ENCODE measurements at regions not wholly inside any gene's neighbourhood (a gene's known extent, or its start where the extent isn't known, plus 50 kb on each side); places are given as distances from the start of the nearest gene placed in this dataset.
"Not testable (repeated sequence)": the region's sequence is repeated elsewhere in the genome, so short reads cannot be mapped to it uniquely, and the experiment has no call there.

DNA sequence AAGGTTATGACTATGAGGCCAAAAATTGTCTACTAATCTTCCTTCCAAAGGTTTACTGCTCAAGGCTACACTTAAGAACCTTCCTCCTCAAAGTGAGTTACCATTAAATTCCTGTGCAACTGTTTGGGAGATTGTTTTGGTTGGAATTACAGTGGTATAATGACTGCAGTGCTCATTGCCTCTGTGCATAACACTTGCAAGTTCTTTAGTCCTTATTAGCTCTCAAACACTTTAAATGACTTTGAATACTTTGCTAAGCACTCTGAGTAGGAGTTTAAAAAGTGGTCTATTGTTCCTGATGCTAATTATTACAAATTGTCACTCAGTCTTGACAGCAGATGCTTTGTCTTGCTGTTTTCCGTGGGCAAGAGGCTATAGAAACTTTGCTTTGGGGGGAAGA is 422.8 kb upstream of the PABPC4L start:
- no peaks in the 10 kb centered on the region for H3K36me3 ChIP-seq
- DNase-seq: no peak
- no peaks in the 10 kb centered on the region for H3K27me3 ChIP-seq
- H3K4me3 ChIP-seq: no peak overlapping the region
- TF ChIP-seq POLR2AphosphoS5 (IDR thresholded peaks at IDR 0.05): no peak
- TF ChIP-seq POLR2A (IDR thresholded peaks at IDR 0.05): no peak
- TF ChIP-seq, protein P1, sequence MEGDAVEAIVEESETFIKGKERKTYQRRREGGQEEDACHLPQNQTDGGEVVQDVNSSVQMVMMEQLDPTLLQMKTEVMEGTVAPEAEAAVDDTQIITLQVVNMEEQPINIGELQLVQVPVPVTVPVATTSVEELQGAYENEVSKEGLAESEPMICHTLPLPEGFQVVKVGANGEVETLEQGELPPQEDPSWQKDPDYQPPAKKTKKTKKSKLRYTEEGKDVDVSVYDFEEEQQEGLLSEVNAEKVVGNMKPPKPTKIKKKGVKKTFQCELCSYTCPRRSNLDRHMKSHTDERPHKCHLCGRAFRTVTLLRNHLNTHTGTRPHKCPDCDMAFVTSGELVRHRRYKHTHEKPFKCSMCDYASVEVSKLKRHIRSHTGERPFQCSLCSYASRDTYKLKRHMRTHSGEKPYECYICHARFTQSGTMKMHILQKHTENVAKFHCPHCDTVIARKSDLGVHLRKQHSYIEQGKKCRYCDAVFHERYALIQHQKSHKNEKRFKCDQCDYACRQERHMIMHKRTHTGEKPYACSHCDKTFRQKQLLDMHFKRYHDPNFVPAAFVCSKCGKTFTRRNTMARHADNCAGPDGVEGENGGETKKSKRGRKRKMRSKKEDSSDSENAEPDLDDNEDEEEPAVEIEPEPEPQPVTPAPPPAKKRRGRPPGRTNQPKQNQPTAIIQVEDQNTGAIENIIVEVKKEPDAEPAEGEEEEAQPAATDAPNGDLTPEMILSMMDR (IDR thresholded peaks at IDR 0.05): no peak
- no peak for TF ChIP-seq EP300 (IDR thresholded peaks at IDR 0.05)
- ATAC-seq (ENCODE audit: low FRiP score in 2 of 2): no peak
- WGBS, 2 donors: 34 to 50% methylated on average over 1 of the region's 1 CpG
- no peaks in the 10 kb centered on the region for H3K9me3 ChIP-seq
- no peaks in the 10 kb centered on the region for H3K4me1 ChIP-seq
- H3K27ac ChIP-seq: no peak overlapping the region

DNA sequence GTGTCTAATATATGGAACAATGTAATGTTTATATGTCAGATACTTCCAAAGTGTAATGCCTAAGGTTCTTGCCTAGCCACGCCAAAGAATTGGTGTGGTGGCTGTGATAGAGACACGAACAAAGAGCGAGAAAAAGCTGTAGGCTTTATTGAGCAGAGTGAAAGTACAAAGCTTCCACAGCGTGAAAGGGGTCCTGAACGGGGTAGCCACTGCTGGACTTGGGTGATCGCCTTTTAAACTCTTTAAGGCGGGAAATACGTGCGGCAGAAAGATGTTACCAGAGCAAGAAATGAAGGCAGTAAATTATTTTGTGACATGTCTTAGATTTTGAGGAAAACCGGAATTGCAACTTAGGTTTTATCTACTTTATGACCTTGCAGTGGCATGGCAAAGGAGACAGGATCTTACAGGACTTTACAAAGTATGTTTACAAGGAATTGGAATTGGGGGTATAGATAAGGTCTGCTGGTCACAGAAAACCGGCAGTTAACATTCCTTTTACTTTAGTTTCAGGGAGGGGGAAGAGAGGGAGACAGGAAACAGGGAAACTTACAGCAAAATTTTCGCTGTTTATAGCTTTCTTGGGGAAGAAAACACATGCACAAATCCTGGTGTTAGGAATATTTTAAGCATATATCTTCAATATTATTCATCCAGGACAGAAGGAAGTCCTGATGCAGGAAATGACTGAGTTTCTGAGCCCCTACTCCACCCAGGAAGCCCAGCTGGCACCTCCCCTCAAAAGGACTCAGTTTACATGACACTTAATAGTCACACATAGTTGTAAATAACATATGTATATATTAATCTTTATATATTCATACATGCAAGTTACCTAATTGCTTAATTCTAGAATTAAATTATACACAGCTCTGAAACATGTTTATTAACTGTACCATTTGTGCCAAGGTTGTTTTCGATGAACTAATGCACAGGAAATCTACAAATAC is 421.3 kb upstream of the PABPC4L start:
- ATAC-seq (ENCODE audit: low FRiP score in 2 of 2); H3K4me1 ChIP-seq; H3K27ac ChIP-seq; H3K36me3 ChIP-seq; DNase-seq; H3K4me3 ChIP-seq; H3K27me3 ChIP-seq; H3K9me3 ChIP-seq: not testable (repeated sequence)
- 71 to 81% methylated on average over 13 of the region's 13 CpGs for WGBS, 2 donors

DNA sequence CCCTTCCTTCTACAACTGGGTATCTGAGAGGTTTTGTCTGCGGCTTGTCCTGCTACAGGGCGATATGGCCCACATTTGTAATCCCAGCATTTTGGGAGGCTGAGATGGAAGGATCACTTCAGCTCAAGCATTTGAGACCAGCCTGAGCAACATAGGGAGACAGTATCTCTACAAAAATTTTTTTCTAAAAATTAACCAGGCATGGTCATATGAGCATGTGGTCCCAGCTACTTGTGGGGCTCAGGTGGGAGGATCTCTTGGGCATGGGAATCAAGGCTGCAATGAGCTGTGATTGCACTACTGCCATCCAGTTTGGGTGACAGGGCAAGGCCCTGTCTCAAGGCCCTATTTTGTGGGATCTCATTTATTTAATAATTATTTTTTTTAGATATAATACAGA is 420.6 kb upstream of the PABPC4L start:
- 93 to 100% methylated on average over 2 of the region's 2 CpGs for WGBS, 2 donors
- no peaks in the 10 kb centered on the region for H3K9me3 ChIP-seq
- TF ChIP-seq, protein P1 (IDR thresholded peaks at IDR 0.05): no peak
- TF ChIP-seq POLR2A (IDR thresholded peaks at IDR 0.05): no peak
- no peak for TF ChIP-seq EP300 (IDR thresholded peaks at IDR 0.05)
- TF ChIP-seq POLR2AphosphoS5 (IDR thresholded peaks at IDR 0.05): no peak
- DNase-seq (no peak), ATAC-seq (ENCODE audit: low FRiP score in 2 of 2) (no peak)
- no peaks in the 10 kb centered on the region for H3K27me3 ChIP-seq
- no peak overlapping the region for H3K27ac ChIP-seq
- no peaks in the 10 kb centered on the region for H3K4me1 ChIP-seq
- H3K36me3 ChIP-seq: no peaks in the 10 kb centered on the region
- no peak overlapping the region for H3K4me3 ChIP-seq

DNA sequence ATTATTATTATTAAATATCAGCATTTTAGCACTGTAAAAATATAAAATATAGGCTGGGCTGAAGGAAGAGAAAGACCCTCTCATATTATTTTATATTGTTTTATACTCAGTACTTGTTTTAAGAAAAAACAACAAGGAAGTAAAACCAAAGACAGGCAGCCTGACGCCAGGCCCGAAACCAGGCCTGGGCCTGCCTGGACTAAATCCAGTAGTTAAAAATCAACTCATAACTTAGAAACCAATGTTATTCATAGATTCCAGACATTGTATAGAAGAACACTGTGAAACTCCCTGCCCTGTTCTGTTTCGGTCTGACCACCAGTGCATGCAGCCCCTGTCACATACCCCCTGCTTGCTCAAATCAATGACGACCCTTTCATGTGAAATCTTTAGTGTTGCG is 420.1 kb upstream of the PABPC4L start:
- 62 to 86% methylated on average over 4 to 5 of the region's 5 CpGs for WGBS, 2 donors
- not testable (repeated sequence) for DNase-seq; ATAC-seq (ENCODE audit: low FRiP score in 2 of 2); H3K27me3 ChIP-seq; H3K4me3 ChIP-seq; H3K4me1 ChIP-seq; H3K36me3 ChIP-seq; H3K27ac ChIP-seq; H3K9me3 ChIP-seq

DNA sequence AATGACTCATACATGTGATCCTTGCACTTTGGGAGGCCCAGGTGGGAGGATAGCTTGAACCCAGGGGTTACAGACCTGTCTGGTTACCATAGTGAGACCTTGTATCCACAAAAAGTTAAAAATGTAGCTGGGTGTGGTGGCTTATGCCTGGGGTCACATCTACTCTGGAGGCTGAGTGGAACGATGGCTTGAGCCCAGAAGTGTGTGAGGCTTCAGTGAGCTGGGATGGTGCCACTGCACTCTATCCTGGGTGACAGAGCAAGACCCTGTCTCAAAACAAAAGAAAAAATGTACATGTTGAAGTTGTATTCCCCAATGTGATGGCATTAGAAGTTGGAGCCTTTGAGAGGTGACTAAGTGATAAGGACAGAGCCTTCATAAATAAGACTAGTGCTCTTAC is 409.4 kb upstream of the PABPC4L start:
- no peaks in the 10 kb centered on the region for H3K36me3 ChIP-seq
- ATAC-seq (ENCODE audit: low FRiP score in 2 of 2) (no peak), DNase-seq (no peak)
- 86 to 88% methylated on average over 1 of the region's 1 CpG for WGBS, 2 donors
- no peaks in the 10 kb centered on the region for H3K4me1 ChIP-seq
- H3K4me3 ChIP-seq: no peak overlapping the region
- no peak overlapping the region for H3K27ac ChIP-seq
- TF ChIP-seq, protein P1 (IDR thresholded peaks at IDR 0.05): no peak
- no peak for TF ChIP-seq EP300 (IDR thresholded peaks at IDR 0.05)
- TF ChIP-seq POLR2AphosphoS5 (IDR thresholded peaks at IDR 0.05): no peak
- no peak for TF ChIP-seq POLR2A (IDR thresholded peaks at IDR 0.05)
- H3K27me3 ChIP-seq: no peaks in the 10 kb centered on the region
- no peaks in the 10 kb centered on the region for H3K9me3 ChIP-seq

DNA sequence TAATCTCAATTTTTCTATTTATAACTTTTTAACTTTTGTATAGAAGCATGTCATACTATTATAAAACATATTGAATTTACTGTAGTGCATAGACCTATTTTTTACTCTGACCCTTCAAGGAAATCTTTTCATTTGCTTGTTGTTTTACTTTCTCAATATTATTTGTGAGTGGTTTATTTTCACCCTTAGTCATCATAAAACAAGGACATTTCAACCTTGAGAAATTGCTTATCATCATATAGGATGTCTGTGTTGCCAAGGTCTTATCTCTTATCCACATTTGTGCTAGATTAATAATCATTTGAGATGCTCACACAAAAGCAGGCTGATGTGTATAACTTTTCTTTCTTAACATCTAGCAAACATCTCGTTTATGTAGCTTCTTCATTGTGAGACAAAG is 408.6 kb upstream of the PABPC4L start:
- H3K4me3 ChIP-seq: no peak overlapping the region
- 56% methylated on average over 1 of the region's 1 CpG for WGBS, 2 donors
- no peaks in the 10 kb centered on the region for H3K4me1 ChIP-seq
- no peaks in the 10 kb centered on the region for H3K9me3 ChIP-seq
- DNase-seq (no peak), ATAC-seq (ENCODE audit: low FRiP score in 2 of 2) (no peak)
- no peaks in the 10 kb centered on the region for H3K36me3 ChIP-seq
- no peak overlapping the region for H3K27ac ChIP-seq
- TF ChIP-seq, protein P1 (IDR thresholded peaks at IDR 0.05): no peak
- TF ChIP-seq POLR2A (IDR thresholded peaks at IDR 0.05): no peak
- no peak for TF ChIP-seq EP300 (IDR thresholded peaks at IDR 0.05)
- TF ChIP-seq POLR2AphosphoS5 (IDR thresholded peaks at IDR 0.05): no peak
- H3K27me3 ChIP-seq: no peaks in the 10 kb centered on the region

Measured in upper lobe of left lung (tissue), 6 donors.